T-helper 17 cell (primary cell): ENCODE measurements at regions not wholly inside any gene's neighbourhood (a gene's known extent, or its start where the extent isn't known, plus 50 kb on each side); places are given as distances from the start of the nearest gene placed in this dataset.

Source experiments
- ATAC-seq: fragments of 150-1000 bp; cut with Tn5 transposase; 2 replicates; pipeline ENCODE4 v1.10.0; 2021; ENCODE audit warnings: mild to moderate bottlenecking, moderate library complexity
- DNase-seq, 3 donors: peaks; one replicate each; pipeline versions ENCODE4 v3.0.0 to v3.0.0-alpha.2; 2020 to 2021
- H3K9me3 ChIP-seq: one replicate; pipeline ENCODE4 v1.7.0; 2013; ENCODE audit warnings: low read length, mild to moderate bottlenecking; ENCODE audit not compliant: control insufficient read depth, poor library complexity, severe bottlenecking
- H3K27ac Mint-ChIP-seq: one replicate; pipeline ENCODE4 v1.8.0; 2022; ENCODE audit warnings: mild to moderate bottlenecking, moderate library complexity, mixed read lengths
- H3K27me3 Mint-ChIP-seq: one replicate; pipeline ENCODE4 v1.8.0; 2022; ENCODE audit warnings: mixed read lengths
- H3K36me3 Mint-ChIP-seq: one replicate; pipeline ENCODE4 v1.8.0; 2022; ENCODE audit warnings: low read depth, mixed read lengths
- H3K4me1 Mint-ChIP-seq: one replicate; pipeline ENCODE4 v1.8.0; 2022; ENCODE audit warnings: mild to moderate bottlenecking, mixed read lengths
- H3K4me3 Mint-ChIP-seq: one replicate; pipeline ENCODE4 v1.8.0; 2022; ENCODE audit warnings: mild to moderate bottlenecking, moderate library complexity, mixed read lengths

DNA sequence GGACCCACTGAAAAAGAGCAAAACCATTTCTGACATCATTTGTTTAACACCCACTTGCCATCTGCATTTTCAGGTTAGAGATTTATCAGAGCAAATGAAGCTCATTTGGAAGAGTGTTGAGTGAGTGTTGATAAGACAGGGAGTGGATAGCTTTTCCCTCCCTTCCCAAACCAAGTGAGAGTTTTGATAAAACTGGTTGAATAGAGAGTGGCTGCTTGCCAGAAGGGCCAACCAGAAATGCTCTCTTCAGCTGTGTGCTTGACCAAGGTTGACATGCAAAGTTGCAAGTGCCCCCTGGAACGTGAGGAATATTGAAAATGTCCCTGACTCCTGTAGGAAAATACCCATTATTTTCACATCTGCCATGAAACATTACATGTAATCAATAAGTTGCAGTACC, 1487.0 kb upstream of the FLRT2 start:
- H3K4me3 Mint-ChIP-seq, result no peak overlapping the region
- H3K9me3 ChIP-seq, result no peaks in the 10 kb centered on the region
- no peaks in the 10 kb centered on the region for H3K36me3 Mint-ChIP-seq
- ATAC-seq (no peak), DNase-seq (no peak)
- no peaks in the 10 kb centered on the region for H3K27me3 Mint-ChIP-seq
- no peak overlapping the region for H3K27ac Mint-ChIP-seq
- no peaks in the 10 kb centered on the region for H3K4me1 Mint-ChIP-seq

DNA sequence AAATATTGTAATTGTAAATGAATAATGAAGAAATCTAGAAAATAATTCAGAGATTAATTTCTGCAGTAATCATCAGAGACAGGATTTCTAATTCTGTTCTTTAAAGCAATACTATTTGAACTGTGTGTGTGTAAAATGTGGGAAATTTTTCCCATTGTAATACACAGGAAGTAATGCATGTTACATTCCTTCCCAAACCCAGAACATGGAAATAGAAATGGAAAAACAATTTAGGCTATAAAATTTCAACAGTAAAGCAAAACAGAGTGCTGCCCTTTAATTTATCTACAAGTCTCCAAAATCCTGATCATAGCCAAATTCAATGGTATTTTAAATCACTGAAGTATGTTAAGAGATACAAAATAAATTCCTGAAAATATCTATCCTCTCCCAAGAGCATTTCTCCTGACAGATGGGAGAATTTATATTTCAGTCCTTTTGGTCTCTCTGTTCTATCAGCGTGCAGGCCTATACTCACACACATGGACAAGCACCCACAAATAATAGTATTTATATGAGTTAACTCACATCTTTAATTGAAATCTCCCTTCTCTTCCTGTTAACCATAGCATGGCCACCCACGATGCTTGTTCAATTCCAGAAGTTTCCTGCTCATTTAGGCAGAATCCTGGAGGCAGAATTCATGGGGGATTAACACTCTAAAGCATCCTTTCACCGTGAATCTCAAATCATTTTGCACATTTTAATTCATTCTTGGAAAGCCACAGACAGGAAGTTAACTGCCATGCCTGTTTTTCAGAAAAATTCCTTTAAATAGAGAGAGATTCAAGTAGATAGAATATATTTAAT, 1465.4 kb upstream of the FLRT2 start:
- no peaks in the 10 kb centered on the region for H3K4me1 Mint-ChIP-seq
- H3K36me3 Mint-ChIP-seq, result no peaks in the 10 kb centered on the region
- no peak overlapping the region for H3K4me3 Mint-ChIP-seq
- no peaks in the 10 kb centered on the region for H3K9me3 ChIP-seq
- no peak overlapping the region for H3K27ac Mint-ChIP-seq
- ATAC-seq (no peak), DNase-seq (no peak)
- no peaks in the 10 kb centered on the region for H3K27me3 Mint-ChIP-seq

DNA sequence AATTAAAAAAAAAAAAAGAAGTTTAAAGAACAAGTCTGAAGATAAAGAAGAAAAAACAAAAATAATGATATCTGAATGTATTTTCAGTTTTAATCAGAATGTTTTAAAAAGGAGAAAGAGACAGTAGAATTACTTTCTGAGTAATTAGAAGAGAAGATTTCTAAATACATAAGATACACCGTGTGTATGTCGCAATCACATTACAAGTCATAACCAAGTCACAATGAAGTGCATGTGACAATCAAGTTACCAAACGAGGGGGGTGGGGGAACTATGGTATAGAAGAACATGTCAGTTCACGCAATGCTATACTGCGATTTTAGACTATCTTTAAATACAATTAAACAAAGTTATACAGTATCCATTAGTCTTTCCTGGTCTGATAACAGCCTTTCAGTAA, 1464.1 kb upstream of the FLRT2 start:
- no peaks in the 10 kb centered on the region for H3K9me3 ChIP-seq
- Mint-ChIP-seq H3K4me1 (no peaks in the 10 kb centered on the region), H3K27me3 (no peaks in the 10 kb centered on the region)

DNA sequence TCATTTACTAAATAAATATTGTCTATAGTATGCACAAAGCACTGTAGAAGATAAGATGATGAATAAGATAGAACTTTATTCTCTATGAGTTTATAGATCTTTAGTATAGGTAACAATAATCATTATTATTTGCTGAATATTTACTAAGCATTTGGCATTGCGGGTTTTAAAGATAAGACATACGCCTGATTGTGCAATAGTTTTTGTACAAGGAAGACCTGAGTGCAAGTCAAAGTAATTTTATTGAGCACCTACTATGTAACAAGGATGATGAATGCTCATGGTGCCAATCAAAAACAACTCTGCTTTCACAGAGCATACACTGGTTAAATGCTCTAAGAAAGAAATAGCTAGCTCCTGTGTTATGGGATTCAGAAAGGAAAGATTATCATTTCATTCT, 1461.7 kb upstream of the FLRT2 start:
- Mint-ChIP-seq H3K4me3 (no peak overlapping the region), H3K4me1 (no peaks in the 10 kb centered on the region), H3K27ac (no peak overlapping the region), H3K36me3 (no peaks in the 10 kb centered on the region), H3K27me3 (no peaks in the 10 kb centered on the region)
- DNase-seq (no peak), ATAC-seq (no peak)
- no peaks in the 10 kb centered on the region for H3K9me3 ChIP-seq

More for the DNA sequence above, 1464.1 kb upstream of the FLRT2 start:
- Mint-ChIP-seq H3K4me3 (no peak overlapping the region), H3K36me3 (no peaks in the 10 kb centered on the region), H3K27ac (no peak overlapping the region)
- no peak for ATAC-seq
- DNase-seq, result no peak

DNA sequence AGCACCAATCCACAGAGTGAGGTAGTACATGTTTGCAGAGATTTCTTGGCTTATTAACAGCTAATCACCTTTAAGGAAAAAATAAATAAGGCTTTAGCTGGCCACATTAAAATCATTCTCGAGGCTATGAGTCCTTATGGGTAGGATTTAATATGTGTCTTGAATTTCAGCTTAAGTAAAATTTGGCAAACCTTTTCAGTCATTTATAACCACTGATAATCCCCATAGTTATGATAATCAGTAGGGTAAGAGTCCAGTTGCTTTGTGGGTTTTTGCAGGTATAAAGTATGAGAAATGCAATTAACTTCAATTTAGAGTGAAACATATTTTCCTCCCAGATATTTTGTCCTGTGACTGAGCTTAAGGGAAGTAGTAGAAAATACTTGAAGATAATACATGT, 1458.9 kb upstream of the FLRT2 start:
- no peaks in the 10 kb centered on the region for H3K4me1 Mint-ChIP-seq

DNA sequence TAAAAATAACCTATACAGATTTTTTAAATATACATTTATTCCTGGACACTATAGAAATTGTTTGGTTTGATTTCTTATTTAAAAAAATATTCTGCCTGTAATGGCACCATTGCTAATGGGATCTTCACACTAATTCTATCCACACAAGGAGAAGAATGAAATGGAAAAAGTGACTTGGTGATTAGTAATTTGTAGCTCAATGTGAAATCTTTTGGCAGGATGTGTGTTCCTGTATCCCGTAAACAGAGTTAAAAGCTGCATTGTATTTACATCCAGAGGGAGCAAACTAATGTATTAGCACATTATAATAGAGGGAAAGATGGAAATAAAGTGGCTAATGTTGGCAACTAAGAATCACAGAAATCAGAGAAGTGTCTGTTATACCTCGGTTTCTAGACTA, 1455.3 kb upstream of the FLRT2 start:
- no peaks in the 10 kb centered on the region for H3K9me3 ChIP-seq
- no peak overlapping the region for H3K27ac Mint-ChIP-seq
- H3K36me3 Mint-ChIP-seq, result no peaks in the 10 kb centered on the region
- no peak for ATAC-seq
- no peak for DNase-seq
- H3K27me3 Mint-ChIP-seq, result no peaks in the 10 kb centered on the region
- H3K4me3 Mint-ChIP-seq, result no peak overlapping the region
- no peaks in the 10 kb centered on the region for H3K4me1 Mint-ChIP-seq

More for the DNA sequence above, 1458.9 kb upstream of the FLRT2 start:
- Mint-ChIP-seq H3K36me3 (no peaks in the 10 kb centered on the region), H3K27me3 (no peaks in the 10 kb centered on the region), H3K4me3 (no peak overlapping the region), H3K27ac (no peak overlapping the region)
- ATAC-seq (no peak), DNase-seq (no peak)
- no peaks in the 10 kb centered on the region for H3K9me3 ChIP-seq

DNA sequence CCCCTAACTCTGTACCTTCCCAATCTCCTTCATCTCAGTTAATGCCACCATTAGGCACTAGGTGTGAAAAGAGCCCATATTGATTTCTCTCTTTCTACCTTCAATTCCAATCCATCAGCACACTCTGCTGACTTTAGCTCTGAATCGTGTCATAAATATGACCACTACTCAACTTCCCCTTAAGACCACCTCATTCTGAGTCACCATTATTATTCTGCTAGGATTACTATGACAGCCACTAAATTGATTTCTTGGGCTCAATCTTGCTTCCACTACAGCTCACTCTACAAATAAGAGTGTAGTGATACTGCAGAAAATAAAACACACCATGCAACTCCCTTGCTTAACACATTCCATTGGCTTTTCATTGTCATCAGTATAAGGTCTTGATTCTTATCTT, 1449.0 kb upstream of the FLRT2 start:
- DNase-seq (no peak), ATAC-seq (no peak)
- H3K36me3 Mint-ChIP-seq, result no peaks in the 10 kb centered on the region
- peaks cover 3% of the 10 kb centered on the region for H3K9me3 ChIP-seq
- no peak overlapping the region for H3K4me3 Mint-ChIP-seq
- H3K27me3 Mint-ChIP-seq, result no peaks in the 10 kb centered on the region
- no peaks in the 10 kb centered on the region for H3K4me1 Mint-ChIP-seq
- no peak overlapping the region for H3K27ac Mint-ChIP-seq

DNA sequence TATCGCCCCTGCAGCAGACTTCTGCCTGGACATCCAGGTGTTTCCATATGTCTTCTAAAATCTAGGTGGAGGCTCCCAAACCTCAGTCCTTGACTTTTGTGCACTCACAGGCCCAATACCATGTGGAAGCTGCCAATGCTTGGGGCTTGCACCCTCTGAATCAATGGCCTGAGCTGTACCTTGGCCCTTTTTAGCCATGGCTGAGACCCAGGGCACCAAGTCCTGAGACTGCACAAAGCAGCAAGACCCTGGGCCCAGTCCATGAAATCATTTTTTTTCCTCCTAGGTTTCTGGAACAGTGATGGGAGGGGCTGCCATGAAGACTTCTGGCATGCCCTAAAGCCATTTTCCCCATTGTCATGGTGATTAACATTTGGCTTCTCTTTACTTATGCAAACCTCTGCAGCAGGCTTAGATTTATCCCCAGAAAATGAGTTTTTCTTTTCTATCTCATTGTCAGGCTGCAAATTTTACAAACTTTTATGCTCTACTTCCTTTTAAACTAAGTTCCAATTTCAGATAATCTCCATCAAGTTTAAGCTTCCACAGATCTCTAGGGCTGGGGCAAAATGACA, 1445.8 kb upstream of the FLRT2 start:
- H3K4me1 Mint-ChIP-seq, result no peaks in the 10 kb centered on the region
- DNase-seq, result no peak
- peaks cover 3% of the 10 kb centered on the region for H3K9me3 ChIP-seq
- no peak overlapping the region for H3K27ac Mint-ChIP-seq
- no peak for ATAC-seq
- H3K4me3 Mint-ChIP-seq, result no peak overlapping the region
- H3K27me3 Mint-ChIP-seq, result no peaks in the 10 kb centered on the region
- no peaks in the 10 kb centered on the region for H3K36me3 Mint-ChIP-seq

DNA sequence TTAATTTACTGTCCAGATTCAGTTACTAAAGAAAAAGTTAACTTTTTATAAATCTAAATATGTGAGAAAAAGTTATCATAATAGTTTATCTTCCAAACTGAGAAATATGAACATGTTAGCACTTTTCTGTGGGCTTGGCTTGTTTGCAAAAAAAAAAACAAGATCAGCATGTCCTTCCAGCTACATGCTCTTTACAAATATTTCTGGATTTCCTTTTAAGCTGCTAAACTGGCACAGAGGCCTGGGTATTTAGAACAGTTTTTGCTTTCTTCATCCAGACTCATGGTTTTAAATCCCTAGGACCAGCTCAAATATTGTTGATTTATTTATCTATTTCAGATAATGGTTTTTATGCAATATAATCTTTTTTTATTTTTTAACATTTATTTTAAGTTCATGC, 1444.5 kb upstream of the FLRT2 start:
- Mint-ChIP-seq H3K4me1 (no peaks in the 10 kb centered on the region), H3K4me3 (no peak overlapping the region), H3K27ac (no peak overlapping the region), H3K36me3 (no peaks in the 10 kb centered on the region), H3K27me3 (no peaks in the 10 kb centered on the region)
- no peak for ATAC-seq
- H3K9me3 ChIP-seq, result peaks cover 3% of the 10 kb centered on the region
- no peak for DNase-seq

DNA sequence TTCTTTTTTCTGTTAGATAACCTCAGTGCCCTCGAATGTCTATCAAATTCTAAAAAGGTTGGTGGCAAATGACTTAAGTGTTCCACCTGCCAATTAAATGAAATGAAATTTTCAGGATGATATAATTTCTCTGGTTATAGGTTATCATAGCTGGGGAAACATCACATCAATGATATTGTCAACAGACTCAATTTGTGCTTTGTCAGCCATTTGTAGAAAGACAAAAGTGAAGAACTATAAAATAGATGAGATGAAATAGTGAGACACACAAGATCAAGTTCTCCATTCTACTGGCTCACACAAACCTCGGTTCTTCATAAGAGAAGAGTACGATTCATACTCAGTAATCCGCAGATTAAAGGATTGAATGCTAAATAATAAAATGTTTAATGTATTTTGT, 1443.2 kb upstream of the FLRT2 start:
- Mint-ChIP-seq H3K4me1 (no peaks in the 10 kb centered on the region), H3K27ac (no peak overlapping the region), H3K27me3 (no peaks in the 10 kb centered on the region), H3K4me3 (no peak overlapping the region), H3K36me3 (no peaks in the 10 kb centered on the region)
- DNase-seq (no peak), ATAC-seq (no peak)
- peaks cover 3% of the 10 kb centered on the region for H3K9me3 ChIP-seq

DNA sequence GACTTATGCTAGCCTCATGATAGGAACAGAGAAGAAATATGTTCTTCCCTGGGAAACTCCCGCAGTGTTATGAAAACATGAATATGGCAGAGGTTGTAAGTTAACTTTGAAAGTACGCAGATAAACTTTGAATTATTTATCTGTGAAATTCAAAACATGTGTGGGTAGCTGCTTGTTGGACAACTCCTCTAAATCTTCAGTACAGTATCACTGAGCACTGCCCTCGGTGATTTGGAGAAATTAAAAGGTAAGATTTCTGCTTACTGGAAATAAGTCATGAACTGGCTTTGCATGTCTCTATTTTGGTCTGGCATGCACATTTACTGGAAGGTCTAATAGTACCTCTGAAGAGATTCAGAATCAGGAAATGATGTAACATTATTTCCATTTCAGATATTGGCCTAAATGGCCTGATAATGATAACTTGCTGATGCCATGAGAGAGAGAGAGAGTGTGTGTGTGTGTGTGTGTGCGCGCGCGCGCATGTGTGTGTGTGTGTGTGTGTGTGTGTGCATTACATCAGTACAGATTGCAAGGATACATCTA, 1441.9 kb upstream of the FLRT2 start:
- H3K9me3 ChIP-seq, result peaks cover 3% of the 10 kb centered on the region
- Mint-ChIP-seq H3K4me3 (no peak overlapping the region), H3K27me3 (no peaks in the 10 kb centered on the region), H3K4me1 (no peaks in the 10 kb centered on the region), H3K27ac (no peak overlapping the region), H3K36me3 (no peaks in the 10 kb centered on the region)
- DNase-seq (no peak), ATAC-seq (no peak)

DNA sequence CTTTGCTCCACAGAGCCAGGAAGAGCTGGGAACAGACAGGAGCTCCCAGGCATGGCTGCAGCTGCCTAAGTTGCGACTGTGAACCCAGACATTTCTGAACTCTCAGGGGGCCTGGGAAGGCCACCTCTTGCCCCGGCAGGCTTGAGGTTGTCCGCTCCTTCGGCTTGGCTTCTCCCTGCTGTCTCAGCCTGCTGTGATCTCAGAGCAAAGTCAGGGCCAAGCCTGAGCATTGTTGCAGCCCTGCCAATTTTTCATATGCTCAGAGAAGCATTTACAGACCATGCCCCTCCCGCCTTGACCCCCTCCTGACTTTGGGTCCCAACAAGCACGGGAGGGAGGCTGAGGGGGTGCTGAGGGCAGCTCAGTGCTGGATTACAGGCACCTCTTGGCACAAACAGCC, 1439.1 kb upstream of the FLRT2 start:
- Mint-ChIP-seq H3K27ac (no peak overlapping the region), H3K4me1 (no peaks in the 10 kb centered on the region), H3K27me3 (no peaks in the 10 kb centered on the region), H3K36me3 (no peaks in the 10 kb centered on the region), H3K4me3 (no peak overlapping the region)
- ATAC-seq, result no peak
- no peak for DNase-seq
- no peaks in the 10 kb centered on the region for H3K9me3 ChIP-seq

DNA sequence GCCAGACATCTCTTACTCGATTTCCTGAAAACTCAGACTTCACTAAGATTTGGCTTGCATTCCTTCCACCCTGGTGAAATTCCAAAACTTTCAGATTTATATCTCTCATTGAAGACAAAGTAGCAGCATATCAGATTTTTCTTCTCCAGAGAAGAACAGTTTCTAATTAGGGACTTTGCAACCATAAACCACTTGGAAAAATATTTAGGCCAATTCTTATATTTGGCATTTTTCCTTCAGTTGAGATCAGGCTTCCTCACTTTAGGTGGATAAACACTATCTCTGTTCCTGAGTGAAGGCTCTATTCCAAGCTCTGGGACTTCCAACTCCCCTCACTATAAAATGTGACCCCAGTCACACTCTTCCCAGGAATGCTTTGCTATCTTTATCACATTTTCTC, 1434.3 kb upstream of the FLRT2 start:
- Mint-ChIP-seq H3K36me3 (no peaks in the 10 kb centered on the region), H3K27me3 (no peaks in the 10 kb centered on the region), H3K27ac (no peak overlapping the region), H3K4me3 (no peak overlapping the region), H3K4me1 (no peaks in the 10 kb centered on the region)
- ATAC-seq, result no peak
- DNase-seq, result no peak
- H3K9me3 ChIP-seq, result no peaks in the 10 kb centered on the region

DNA sequence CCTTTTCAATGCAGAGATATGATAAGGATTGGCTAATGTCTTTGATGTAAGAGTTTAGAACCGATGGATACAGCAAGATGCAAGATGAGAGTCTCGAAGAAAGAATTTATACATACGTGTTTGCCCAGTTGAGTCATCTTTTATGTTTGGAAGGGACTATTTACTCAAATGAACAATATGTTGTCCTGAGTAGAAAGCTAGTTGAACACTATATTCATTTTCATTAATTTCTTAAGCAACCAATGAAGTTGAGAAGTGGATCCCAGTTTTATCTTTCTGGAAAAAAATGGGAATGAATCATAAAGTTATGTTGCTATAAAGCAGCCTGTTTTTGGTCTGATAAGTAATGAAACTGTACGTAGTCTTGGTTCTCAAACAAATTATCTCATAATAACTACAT, 1431.7 kb upstream of the FLRT2 start:
- ATAC-seq (no peak), DNase-seq (no peak)
- no peaks in the 10 kb centered on the region for H3K9me3 ChIP-seq
- H3K27me3 Mint-ChIP-seq, result no peaks in the 10 kb centered on the region
- no peak overlapping the region for H3K4me3 Mint-ChIP-seq
- no peaks in the 10 kb centered on the region for H3K36me3 Mint-ChIP-seq
- no peak overlapping the region for H3K27ac Mint-ChIP-seq
- H3K4me1 Mint-ChIP-seq, result no peaks in the 10 kb centered on the region
